ENCODE measurements at regions not wholly inside any gene's neighbourhood (a gene's known extent, or its start where the extent isn't known, plus 50 kb on each side); places are given as distances from the start of the nearest gene placed in this dataset.

- no peak for FAIRE-seq
- no peak for DNase-seq (ENCODE audit: insufficient read length, low spot score)
- TF ChIP-seq POU2F2 (IDR thresholded peaks at IDR 0.05; ENCODE audit: low read depth, low read length) (no peak), TAF1 (IDR thresholded peaks at IDR 0.05; ENCODE audit: low read depth, low read length) (no peak), PAX5 (IDR thresholded peaks at IDR 0.05; ENCODE audit: insufficient read depth, low read length, severe bottlenecking) (no peak), POLR2AphosphoS5 (IDR thresholded peaks at IDR 0.05; ENCODE audit: low read depth, low read length) (no peak), SPI1 (IDR thresholded peaks at IDR 0.05; ENCODE audit: low read depth, low read length) (no peak), POLR2A (IDR thresholded peaks at IDR 0.05; ENCODE audit: low read depth, low read length) (no peak)
Measured at GRCh38 chr2:12987246-12987645, 270.5 kb downstream of the TRIB2 start.

GRCh38 chr2:12988279-12988678 is 271.5 kb downstream of the TRIB2 start:
- TF ChIP-seq PAX5 (IDR thresholded peaks at IDR 0.05; ENCODE audit: insufficient read depth, low read length, severe bottlenecking) (no peak), POU2F2 (IDR thresholded peaks at IDR 0.05; ENCODE audit: low read depth, low read length) (no peak), POLR2AphosphoS5 (IDR thresholded peaks at IDR 0.05; ENCODE audit: low read depth, low read length) (no peak), TAF1 (IDR thresholded peaks at IDR 0.05; ENCODE audit: low read depth, low read length) (no peak), POLR2A (IDR thresholded peaks at IDR 0.05; ENCODE audit: low read depth, low read length) (no peak), SPI1 (IDR thresholded peaks at IDR 0.05; ENCODE audit: low read depth, low read length) (no peak)
- no peak for FAIRE-seq

GRCh38 chr2:12990523-12990922 is 273.8 kb downstream of the TRIB2 start:
- no peak for FAIRE-seq
- DNase-seq (ENCODE audit: insufficient read length, low spot score), result no peak
- TF ChIP-seq TAF1 (IDR thresholded peaks at IDR 0.05; ENCODE audit: low read depth, low read length) (no peak), POLR2AphosphoS5 (IDR thresholded peaks at IDR 0.05; ENCODE audit: low read depth, low read length) (no peak), SPI1 (IDR thresholded peaks at IDR 0.05; ENCODE audit: low read depth, low read length) (no peak), POU2F2 (IDR thresholded peaks at IDR 0.05; ENCODE audit: low read depth, low read length) (no peak), POLR2A (IDR thresholded peaks at IDR 0.05; ENCODE audit: low read depth, low read length) (no peak), PAX5 (IDR thresholded peaks at IDR 0.05; ENCODE audit: insufficient read depth, low read length, severe bottlenecking) (no peak)

More at GRCh38 chr2:12988279-12988678, 271.5 kb downstream of the TRIB2 start:
- DNase-seq (ENCODE audit: insufficient read length, low spot score), result no peak

- FAIRE-seq (no peak), DNase-seq (ENCODE audit: insufficient read length, low spot score) (no peak)
- TF ChIP-seq TAF1 (IDR thresholded peaks at IDR 0.05; ENCODE audit: low read depth, low read length), result no peak
- TF ChIP-seq POLR2A (IDR thresholded peaks at IDR 0.05; ENCODE audit: low read depth, low read length), result no peak
- no peak for TF ChIP-seq SPI1 (IDR thresholded peaks at IDR 0.05; ENCODE audit: low read depth, low read length)
- TF ChIP-seq POU2F2 (IDR thresholded peaks at IDR 0.05; ENCODE audit: low read depth, low read length), result no peak
- TF ChIP-seq PAX5 (IDR thresholded peaks at IDR 0.05; ENCODE audit: insufficient read depth, low read length, severe bottlenecking), result no peak
- TF ChIP-seq POLR2AphosphoS5 (IDR thresholded peaks at IDR 0.05; ENCODE audit: low read depth, low read length), result no peak
Measured at GRCh38 chr2:12998685-12999084, 281.9 kb downstream of the TRIB2 start.

- FAIRE-seq (no peak), DNase-seq (ENCODE audit: insufficient read length, low spot score) (no peak)
Measured at GRCh38 chr2:13000664-13001363, 284.1 kb downstream of the TRIB2 start.

GRCh38 chr2:13001408-13001807 is 284.7 kb downstream of the TRIB2 start:
- no peak for DNase-seq (ENCODE audit: insufficient read length, low spot score)
- FAIRE-seq, result no peak
- TF ChIP-seq SPI1 (IDR thresholded peaks at IDR 0.05; ENCODE audit: low read depth, low read length), result no peak
- TF ChIP-seq POLR2A (IDR thresholded peaks at IDR 0.05; ENCODE audit: low read depth, low read length), result no peak
- TF ChIP-seq POU2F2 (IDR thresholded peaks at IDR 0.05; ENCODE audit: low read depth, low read length), result no peak
- no peak for TF ChIP-seq POLR2AphosphoS5 (IDR thresholded peaks at IDR 0.05; ENCODE audit: low read depth, low read length)
- TF ChIP-seq PAX5 (IDR thresholded peaks at IDR 0.05; ENCODE audit: insufficient read depth, low read length, severe bottlenecking), result no peak
- no peak for TF ChIP-seq TAF1 (IDR thresholded peaks at IDR 0.05; ENCODE audit: low read depth, low read length)

More at GRCh38 chr2:13000664-13001363, 284.1 kb downstream of the TRIB2 start:
- TF ChIP-seq SPI1 (IDR thresholded peaks at IDR 0.05; ENCODE audit: low read depth, low read length) (no peak), TAF1 (IDR thresholded peaks at IDR 0.05; ENCODE audit: low read depth, low read length) (no peak), POLR2A (IDR thresholded peaks at IDR 0.05; ENCODE audit: low read depth, low read length) (no peak), PAX5 (IDR thresholded peaks at IDR 0.05; ENCODE audit: insufficient read depth, low read length, severe bottlenecking) (no peak), POU2F2 (IDR thresholded peaks at IDR 0.05; ENCODE audit: low read depth, low read length) (no peak), POLR2AphosphoS5 (IDR thresholded peaks at IDR 0.05; ENCODE audit: low read depth, low read length) (no peak)

- DNase-seq (ENCODE audit: insufficient read length, low spot score), result no peak
- TF ChIP-seq SPI1 (IDR thresholded peaks at IDR 0.05; ENCODE audit: low read depth, low read length) (no peak), POLR2AphosphoS5 (IDR thresholded peaks at IDR 0.05; ENCODE audit: low read depth, low read length) (no peak), POLR2A (IDR thresholded peaks at IDR 0.05; ENCODE audit: low read depth, low read length) (no peak), PAX5 (IDR thresholded peaks at IDR 0.05; ENCODE audit: insufficient read depth, low read length, severe bottlenecking) (no peak), TAF1 (IDR thresholded peaks at IDR 0.05; ENCODE audit: low read depth, low read length) (no peak), POU2F2 (IDR thresholded peaks at IDR 0.05; ENCODE audit: low read depth, low read length) (no peak)
- no peak for FAIRE-seq
Measured at GRCh38 chr2:13002536-13003331, 286.0 kb downstream of the TRIB2 start.

GRCh38 chr2:13003500-13003899 is 286.8 kb downstream of the TRIB2 start:
- no peak for DNase-seq (ENCODE audit: insufficient read length, low spot score)
- no peak for FAIRE-seq
- TF ChIP-seq POLR2AphosphoS5 (IDR thresholded peaks at IDR 0.05; ENCODE audit: low read depth, low read length) (no peak), TAF1 (IDR thresholded peaks at IDR 0.05; ENCODE audit: low read depth, low read length) (no peak), POU2F2 (IDR thresholded peaks at IDR 0.05; ENCODE audit: low read depth, low read length) (no peak), PAX5 (IDR thresholded peaks at IDR 0.05; ENCODE audit: insufficient read depth, low read length, severe bottlenecking) (no peak), POLR2A (IDR thresholded peaks at IDR 0.05; ENCODE audit: low read depth, low read length) (no peak), SPI1 (IDR thresholded peaks at IDR 0.05; ENCODE audit: low read depth, low read length) (no peak)

- DNase-seq (ENCODE audit: insufficient read length, low spot score), result no peak
- no peak for TF ChIP-seq PAX5 (IDR thresholded peaks at IDR 0.05; ENCODE audit: insufficient read depth, low read length, severe bottlenecking)
- TF ChIP-seq POLR2A (IDR thresholded peaks at IDR 0.05; ENCODE audit: low read depth, low read length), result no peak
- TF ChIP-seq POU2F2 (IDR thresholded peaks at IDR 0.05; ENCODE audit: low read depth, low read length), result no peak
- TF ChIP-seq SPI1 (IDR thresholded peaks at IDR 0.05; ENCODE audit: low read depth, low read length), result no peak
- no peak for TF ChIP-seq POLR2AphosphoS5 (IDR thresholded peaks at IDR 0.05; ENCODE audit: low read depth, low read length)
- no peak for TF ChIP-seq TAF1 (IDR thresholded peaks at IDR 0.05; ENCODE audit: low read depth, low read length)
- FAIRE-seq, result no peak
Measured at GRCh38 chr2:13005048-13005447, 288.3 kb downstream of the TRIB2 start.
